ENCODE measurements at regions not wholly inside any gene's neighbourhood (a gene's known extent, or its start where the extent isn't known, plus 50 kb on each side); places are given as distances from the start of the nearest gene placed in this dataset.

GRCh38 chr4:116824172-116824571 lies 261.2 kb downstream of the TRAM1L1 start:
- intact Hi-C loops (cut with micrococcal nuclease), result no loop called here
- Histone ChIP-seq H3K4me1 (no peaks in the 10 kb centered on the region), H3K9me3 (replicated peaks) (peaks cover 14% of the 10 kb centered on the region), H3K36me3 (no peaks in the 10 kb centered on the region), H3K4me3 (no peak overlapping the region), H3K27ac (replicated peaks) (no peak overlapping the region), H3K27me3 (ENCODE audit: low read depth) (no peaks in the 10 kb centered on the region)
- no peak for DNase-seq
- no peak for TF ChIP-seq CTCF (IDR thresholded peaks at IDR 0.05; ENCODE audit: borderline replicate concordance)

GRCh38 chr4:116811730-116812129 lies 273.6 kb downstream of the TRAM1L1 start:
- Histone ChIP-seq H3K36me3 (no peaks in the 10 kb centered on the region), H3K27ac (replicated peaks) (no peak overlapping the region), H3K27me3 (ENCODE audit: low read depth) (no peaks in the 10 kb centered on the region), H3K4me1 (no peaks in the 10 kb centered on the region), H3K9me3 (replicated peaks) (peaks cover 11% of the 10 kb centered on the region), H3K4me3 (no peak overlapping the region)
- intact Hi-C loops (cut with micrococcal nuclease), result no loop called here
- DNase-seq, result no peak
- no peak for TF ChIP-seq CTCF (IDR thresholded peaks at IDR 0.05; ENCODE audit: borderline replicate concordance)

- H3K27me3 ChIP-seq (ENCODE audit: low read depth), result no peaks in the 10 kb centered on the region
- H3K4me1 ChIP-seq, result no peaks in the 10 kb centered on the region
- H3K27ac ChIP-seq (replicated peaks), result no peak overlapping the region
- no peaks in the 10 kb centered on the region for H3K9me3 ChIP-seq (replicated peaks)
- H3K36me3 ChIP-seq, result no peaks in the 10 kb centered on the region
- no peak for TF ChIP-seq CTCF (IDR thresholded peaks at IDR 0.05; ENCODE audit: borderline replicate concordance)
- no peak for DNase-seq
- intact Hi-C loops (cut with micrococcal nuclease), result no loop called here
- no peak overlapping the region for H3K4me3 ChIP-seq
Measured at GRCh38 chr4:116796022-116796421, 289.4 kb downstream of the TRAM1L1 start.

GRCh38 chr4:116788723-116789122 lies 296.7 kb downstream of the TRAM1L1 start:
- Histone ChIP-seq H3K27ac (replicated peaks) (no peak overlapping the region), H3K4me3 (no peak overlapping the region), H3K9me3 (replicated peaks) (no peaks in the 10 kb centered on the region), H3K36me3 (no peaks in the 10 kb centered on the region), H3K27me3 (ENCODE audit: low read depth) (no peaks in the 10 kb centered on the region), H3K4me1 (no peaks in the 10 kb centered on the region)
- DNase-seq, result no peak
- intact Hi-C loops (cut with micrococcal nuclease), result no loop called here
- TF ChIP-seq CTCF (IDR thresholded peaks at IDR 0.05; ENCODE audit: borderline replicate concordance), result no peak

- no peak for TF ChIP-seq CTCF (IDR thresholded peaks at IDR 0.05; ENCODE audit: borderline replicate concordance)
- H3K9me3 ChIP-seq (replicated peaks), result no peaks in the 10 kb centered on the region
- H3K27me3 ChIP-seq (ENCODE audit: low read depth), result no peaks in the 10 kb centered on the region
- H3K36me3 ChIP-seq, result no peaks in the 10 kb centered on the region
- no peaks in the 10 kb centered on the region for H3K4me1 ChIP-seq
- intact Hi-C loops (cut with micrococcal nuclease), result no loop called here
- no peak overlapping the region for H3K4me3 ChIP-seq
- H3K27ac ChIP-seq (replicated peaks), result no peak overlapping the region
- no peak for DNase-seq
Measured at GRCh38 chr4:116755051-116755450, 330.3 kb downstream of the TRAM1L1 start.

GRCh38 chr4:116752027-116752426 lies 333.3 kb downstream of the TRAM1L1 start:
- TF ChIP-seq CTCF (IDR thresholded peaks at IDR 0.05; ENCODE audit: borderline replicate concordance), result no peak
- Histone ChIP-seq H3K27me3 (ENCODE audit: low read depth) (no peaks in the 10 kb centered on the region), H3K27ac (replicated peaks) (no peak overlapping the region), H3K36me3 (no peaks in the 10 kb centered on the region), H3K4me1 (no peaks in the 10 kb centered on the region), H3K4me3 (no peak overlapping the region), H3K9me3 (replicated peaks) (peaks cover 6% of the 10 kb centered on the region)
- DNase-seq, result no peak
- intact Hi-C loops (cut with micrococcal nuclease), result no loop called here

Data from left ventricle myocardium inferior (tissue), 1 donor.